ENCODE measurements at regions not wholly inside any gene's neighbourhood (a gene's known extent, or its start where the extent isn't known, plus 50 kb on each side); places are given as distances from the start of the nearest gene placed in this dataset.

DNA sequence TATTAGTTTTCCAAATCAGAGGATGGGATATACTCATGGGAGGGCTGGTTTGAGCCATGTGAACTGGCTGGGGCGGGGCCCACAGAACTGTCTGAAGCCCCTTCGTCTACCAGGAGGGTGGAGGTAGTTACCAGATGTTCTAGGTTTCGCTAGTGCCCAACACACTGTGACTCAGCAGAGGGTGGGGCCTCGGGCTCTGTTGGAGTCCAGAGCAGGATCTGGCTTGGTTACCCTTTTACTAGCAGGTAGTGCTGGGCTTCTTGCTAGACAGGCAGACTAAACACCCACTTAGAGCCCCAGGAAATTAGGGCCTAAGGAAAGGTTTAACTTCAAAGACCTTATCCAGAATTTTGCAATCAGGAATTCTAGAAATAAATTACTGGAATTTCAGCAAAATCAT lies 56.2 kb upstream of the CHRDL1 start:
- no peak for DNase-seq

DNA sequence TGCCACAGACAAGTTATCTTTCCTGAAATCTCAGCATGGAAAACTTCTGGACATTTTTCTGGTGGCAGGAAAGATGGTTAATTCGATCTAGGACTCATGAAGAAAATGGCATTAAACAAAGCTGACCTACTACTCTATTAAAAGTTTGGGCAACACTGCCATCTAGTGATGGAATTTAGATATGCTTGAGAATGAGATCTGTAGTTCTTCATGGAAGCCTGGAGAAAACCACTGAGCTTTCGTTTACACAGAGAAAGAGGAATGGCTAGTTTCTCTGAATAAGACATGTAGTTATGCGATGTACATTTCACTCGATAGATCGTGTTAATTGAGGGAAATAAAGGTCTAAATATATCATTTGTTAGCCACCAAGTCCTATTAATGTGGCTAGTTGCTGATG lies 51.7 kb upstream of the CHRDL1 start:
- peak; percentile 16 for DNase-seq

DNA sequence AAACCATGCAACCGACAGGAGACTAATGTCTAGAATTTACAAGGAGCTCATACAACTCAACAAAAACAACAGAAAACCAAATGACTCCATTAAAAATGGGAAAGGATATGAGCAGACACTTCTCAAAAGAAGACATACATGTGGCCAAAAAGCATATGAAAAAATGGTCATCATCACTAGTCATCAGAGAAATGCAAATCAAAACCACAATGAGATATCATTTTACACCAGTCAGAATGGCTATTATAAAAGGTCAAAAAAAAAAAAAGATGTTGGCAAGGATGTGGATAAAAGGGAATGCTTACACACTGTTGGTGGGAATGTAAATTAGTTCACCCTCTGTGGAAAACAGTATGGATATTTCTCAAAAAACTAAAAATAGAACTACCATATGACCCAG lies 50.5 kb upstream of the CHRDL1 start:
- DNase-seq = no peak
